ENCODE measurements at regions not wholly inside any gene's neighbourhood (a gene's known extent, or its start where the extent isn't known, plus 50 kb on each side); places are given as distances from the start of the nearest gene placed in this dataset.

- TF ChIP-seq CTCF (IDR thresholded peaks at IDR 0.05; ENCODE audit: low read depth, low read length), result no peak
- no peak for DNase-seq (ENCODE audit: low read depth in 2 of 2)
- no peak overlapping the region for H3K4me3 ChIP-seq (replicated peaks in 1 of 2; ENCODE audit: low read depth in 2 of 2, low read length in 2 of 2)
Observed at GRCh38 chr4:115923152-115923551, 809.7 kb upstream of the NDST4 start.

GRCh38 chr4:115920637-115921036 lies 807.2 kb upstream of the NDST4 start:
- no peak overlapping the region for H3K4me3 ChIP-seq (replicated peaks in 1 of 2; ENCODE audit: low read depth in 2 of 2, low read length in 2 of 2)
- no peak for TF ChIP-seq CTCF (IDR thresholded peaks at IDR 0.05; ENCODE audit: low read depth, low read length)
- no peak for DNase-seq (ENCODE audit: low read depth in 2 of 2)

- TF ChIP-seq CTCF (IDR thresholded peaks at IDR 0.05; ENCODE audit: low read depth, low read length), result no peak
- no peak for DNase-seq (ENCODE audit: low read depth in 2 of 2)
- H3K4me3 ChIP-seq (replicated peaks in 1 of 2; ENCODE audit: low read depth in 2 of 2, low read length in 2 of 2), result no peak overlapping the region
Observed at GRCh38 chr4:115918149-115918548, 804.7 kb upstream of the NDST4 start.

GRCh38 chr4:115906428-115906827 lies 793.0 kb upstream of the NDST4 start:
- H3K4me3 ChIP-seq (replicated peaks in 1 of 2; ENCODE audit: low read depth in 2 of 2, low read length in 2 of 2), result no peak overlapping the region
- no peak for DNase-seq (ENCODE audit: low read depth in 2 of 2)
- TF ChIP-seq CTCF (IDR thresholded peaks at IDR 0.05; ENCODE audit: low read depth, low read length), result no peak

- no peak for TF ChIP-seq CTCF (IDR thresholded peaks at IDR 0.05; ENCODE audit: low read depth, low read length)
- H3K4me3 ChIP-seq (replicated peaks in 1 of 2; ENCODE audit: low read depth in 2 of 2, low read length in 2 of 2), result no peak overlapping the region
Observed at GRCh38 chr4:115883847-115884246, 770.4 kb upstream of the NDST4 start.

GRCh38 chr4:115883231-115883630 lies 769.8 kb upstream of the NDST4 start:
- TF ChIP-seq CTCF (IDR thresholded peaks at IDR 0.05; ENCODE audit: low read depth, low read length), result no peak
- DNase-seq (ENCODE audit: low read depth in 2 of 2), result no peak
- H3K4me3 ChIP-seq (replicated peaks in 1 of 2; ENCODE audit: low read depth in 2 of 2, low read length in 2 of 2), result no peak overlapping the region

More at GRCh38 chr4:115883847-115884246, 770.4 kb upstream of the NDST4 start:
- DNase-seq (ENCODE audit: low read depth in 2 of 2), result no peak

- no peak for DNase-seq (ENCODE audit: low read depth in 2 of 2)
- no peak for TF ChIP-seq CTCF (IDR thresholded peaks at IDR 0.05; ENCODE audit: low read depth, low read length)
- H3K4me3 ChIP-seq (replicated peaks in 1 of 2; ENCODE audit: low read depth in 2 of 2, low read length in 2 of 2), result no peak overlapping the region
Observed at GRCh38 chr4:115873048-115873447, 759.6 kb upstream of the NDST4 start.
